ENCODE measurements at regions not wholly inside any gene's neighbourhood (a gene's known extent, or its start where the extent isn't known, plus 50 kb on each side); places are given as distances from the start of the nearest gene placed in this dataset.
"Not testable (repeated sequence)": the region's sequence is repeated elsewhere in the genome, so short reads cannot be mapped to it uniquely, and the experiment has no call there.

DNA sequence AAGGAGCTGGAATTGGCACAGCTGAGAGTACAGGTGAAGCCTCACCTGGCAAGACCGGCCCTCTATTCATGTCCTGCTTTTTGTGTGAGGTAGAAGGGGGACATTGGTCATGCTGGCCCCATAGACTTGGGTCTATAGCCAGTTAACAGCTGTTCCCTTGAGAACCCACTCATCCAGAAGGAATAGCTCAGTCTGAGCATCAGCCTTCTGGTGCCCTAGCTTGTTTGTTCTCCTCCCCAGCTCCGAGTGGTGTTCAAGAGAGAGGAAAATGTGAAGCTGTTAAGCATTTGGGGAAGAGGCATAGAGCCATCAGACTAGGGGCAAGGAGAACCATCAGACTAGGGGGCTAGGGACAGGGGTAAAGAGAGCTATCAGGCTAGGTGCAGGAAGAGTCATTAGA lies 290.9 kb downstream of the SIPA1L2 start:
- TF ChIP-seq, protein P1, sequence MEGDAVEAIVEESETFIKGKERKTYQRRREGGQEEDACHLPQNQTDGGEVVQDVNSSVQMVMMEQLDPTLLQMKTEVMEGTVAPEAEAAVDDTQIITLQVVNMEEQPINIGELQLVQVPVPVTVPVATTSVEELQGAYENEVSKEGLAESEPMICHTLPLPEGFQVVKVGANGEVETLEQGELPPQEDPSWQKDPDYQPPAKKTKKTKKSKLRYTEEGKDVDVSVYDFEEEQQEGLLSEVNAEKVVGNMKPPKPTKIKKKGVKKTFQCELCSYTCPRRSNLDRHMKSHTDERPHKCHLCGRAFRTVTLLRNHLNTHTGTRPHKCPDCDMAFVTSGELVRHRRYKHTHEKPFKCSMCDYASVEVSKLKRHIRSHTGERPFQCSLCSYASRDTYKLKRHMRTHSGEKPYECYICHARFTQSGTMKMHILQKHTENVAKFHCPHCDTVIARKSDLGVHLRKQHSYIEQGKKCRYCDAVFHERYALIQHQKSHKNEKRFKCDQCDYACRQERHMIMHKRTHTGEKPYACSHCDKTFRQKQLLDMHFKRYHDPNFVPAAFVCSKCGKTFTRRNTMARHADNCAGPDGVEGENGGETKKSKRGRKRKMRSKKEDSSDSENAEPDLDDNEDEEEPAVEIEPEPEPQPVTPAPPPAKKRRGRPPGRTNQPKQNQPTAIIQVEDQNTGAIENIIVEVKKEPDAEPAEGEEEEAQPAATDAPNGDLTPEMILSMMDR (IDR thresholded peaks at IDR 0.05; ENCODE audit: insufficient read depth, low read length, poor library complexity, severe bottlenecking): no peak
- 0 out of 2 replicates have a peak, but pooled peaks cover 1% of the 10 kb centered on the region for H3K27me3 ChIP-seq (replicated peaks; ENCODE audit: control insufficient read depth, insufficient read depth, low read length)
- no peaks in the 10 kb centered on the region for H3K36me3 ChIP-seq (ENCODE audit: control insufficient read depth, insufficient read depth, low read length)
- DNase-seq (ENCODE audit: extremely low read depth, insufficient read length): no peak
- H3K4me3 ChIP-seq (replicated peaks; ENCODE audit: low read depth, low read length): no peak overlapping the region

DNA sequence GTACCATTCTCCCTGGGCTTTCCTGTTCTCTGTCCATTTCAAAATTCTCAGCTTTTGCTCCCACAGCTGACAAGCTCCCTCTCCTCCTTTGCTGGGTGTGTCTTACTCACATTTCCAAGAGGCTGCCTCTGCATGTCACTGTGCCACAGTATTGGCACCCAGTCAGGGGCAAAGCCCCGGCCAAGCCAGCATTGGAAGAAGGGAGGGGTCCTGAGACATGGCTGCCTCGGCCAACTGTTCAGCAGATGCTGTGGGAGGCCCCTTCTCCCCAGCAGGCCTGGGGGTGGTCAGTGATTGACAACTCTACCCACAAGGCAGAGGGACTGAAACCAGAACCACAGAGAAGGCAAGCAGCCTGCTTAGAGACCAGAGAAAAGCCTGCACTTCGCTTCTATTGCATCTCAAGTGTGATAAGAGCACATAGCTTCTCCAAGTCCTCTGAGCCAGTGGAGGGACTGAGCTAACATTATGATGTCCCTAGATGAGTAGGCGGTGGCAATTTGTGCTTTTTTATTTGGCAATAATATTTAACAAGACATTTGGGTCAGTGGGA lies 294.1 kb downstream of the SIPA1L2 start:
- Histone ChIP-seq H3K4me3 (replicated peaks; ENCODE audit: low read depth, low read length) (no peak overlapping the region), H3K36me3 (ENCODE audit: control insufficient read depth, insufficient read depth, low read length) (no peaks in the 10 kb centered on the region), H3K27me3 (replicated peaks; ENCODE audit: control insufficient read depth, insufficient read depth, low read length) (0 out of 2 replicates have a peak, but pooled peaks cover 1% of the 10 kb centered on the region)
- DNase-seq (ENCODE audit: extremely low read depth, insufficient read length): no peak
- TF ChIP-seq, protein P1 (IDR thresholded peaks at IDR 0.05; ENCODE audit: insufficient read depth, low read length, poor library complexity, severe bottlenecking): no peak

DNA sequence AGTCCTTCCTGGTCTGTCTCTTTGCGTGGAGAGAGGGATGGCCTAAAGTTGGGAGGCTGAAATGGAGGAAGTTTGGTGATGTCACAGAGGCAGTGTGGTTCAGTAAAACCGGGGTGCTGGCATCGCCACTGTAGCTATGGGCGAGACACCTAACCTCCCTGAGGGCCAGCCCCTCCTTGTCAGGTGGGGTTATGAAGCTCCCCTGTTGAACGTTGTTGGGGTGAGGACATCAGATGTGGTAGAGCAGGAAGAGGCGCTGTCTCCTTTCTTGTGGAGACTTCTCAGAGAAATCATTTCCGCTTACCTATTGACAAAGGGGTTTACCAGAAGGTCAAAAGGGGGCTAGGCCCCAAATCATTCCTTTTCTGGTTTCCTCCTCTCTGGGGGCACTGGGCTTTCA lies 294.7 kb downstream of the SIPA1L2 start:
- H3K36me3 ChIP-seq (ENCODE audit: control insufficient read depth, insufficient read depth, low read length): no peaks in the 10 kb centered on the region
- H3K4me3 ChIP-seq (replicated peaks; ENCODE audit: low read depth, low read length): no peak overlapping the region
- H3K27me3 ChIP-seq (replicated peaks; ENCODE audit: control insufficient read depth, insufficient read depth, low read length): 0 out of 2 replicates have a peak, but pooled peaks cover 1% of the 10 kb centered on the region
- no peak for DNase-seq (ENCODE audit: extremely low read depth, insufficient read length)
- TF ChIP-seq, protein P1 (IDR thresholded peaks at IDR 0.05; ENCODE audit: insufficient read depth, low read length, poor library complexity, severe bottlenecking): no peak

DNA sequence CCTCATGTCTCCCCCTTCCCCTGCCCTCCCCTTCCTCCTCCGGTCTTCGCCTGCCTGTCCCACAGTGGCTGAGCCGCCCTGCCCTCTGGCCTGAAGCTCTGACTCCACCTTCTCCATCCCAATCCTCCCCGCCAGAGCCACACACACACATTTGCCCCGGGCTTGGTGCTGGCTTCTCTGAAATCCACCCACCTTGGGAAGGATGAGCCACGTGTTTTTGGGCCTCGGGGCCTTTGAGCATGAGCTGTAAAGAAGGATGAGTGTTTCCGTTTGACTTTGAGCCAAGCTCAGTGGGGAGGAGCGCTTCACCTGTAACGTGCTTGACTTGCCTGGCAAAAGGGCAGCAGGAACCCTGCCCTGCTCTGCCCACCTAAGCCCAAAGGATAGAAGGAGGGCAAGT lies 295.1 kb downstream of the SIPA1L2 start:
- TF ChIP-seq, protein P1 (IDR thresholded peaks at IDR 0.05; ENCODE audit: insufficient read depth, low read length, poor library complexity, severe bottlenecking): no peak
- 0 out of 2 replicates have a peak, but pooled peaks cover 1% of the 10 kb centered on the region for H3K27me3 ChIP-seq (replicated peaks; ENCODE audit: control insufficient read depth, insufficient read depth, low read length)
- no peak overlapping the region for H3K4me3 ChIP-seq (replicated peaks; ENCODE audit: low read depth, low read length)
- H3K36me3 ChIP-seq (ENCODE audit: control insufficient read depth, insufficient read depth, low read length): no peaks in the 10 kb centered on the region
- DNase-seq (ENCODE audit: extremely low read depth, insufficient read length): no peak

DNA sequence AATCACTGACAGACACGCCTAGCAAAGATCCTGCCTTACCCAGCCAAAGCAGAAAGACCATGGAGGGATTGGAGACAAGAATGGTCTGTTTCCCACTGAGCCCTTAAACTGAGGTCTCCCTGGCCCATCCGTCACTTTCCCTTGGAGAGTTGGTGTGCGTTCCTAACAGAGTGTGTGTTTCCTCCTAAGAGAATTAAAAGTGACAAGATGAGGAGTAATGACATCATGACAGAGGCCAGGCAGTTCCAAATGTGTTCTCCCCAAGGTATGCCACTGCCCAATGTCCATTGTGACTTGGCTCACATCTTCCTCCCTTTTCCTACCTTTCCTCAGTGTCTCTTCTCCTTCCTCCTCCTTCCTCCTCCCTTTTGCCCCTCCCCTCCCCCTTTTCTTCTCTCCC lies 295.7 kb downstream of the SIPA1L2 start:
- H3K4me3 ChIP-seq (replicated peaks; ENCODE audit: low read depth, low read length): no peak overlapping the region
- H3K36me3 ChIP-seq (ENCODE audit: control insufficient read depth, insufficient read depth, low read length): no peaks in the 10 kb centered on the region
- no peak for DNase-seq (ENCODE audit: extremely low read depth, insufficient read length)
- TF ChIP-seq, protein P1 (IDR thresholded peaks at IDR 0.05; ENCODE audit: insufficient read depth, low read length, poor library complexity, severe bottlenecking): no peak
- H3K27me3 ChIP-seq (replicated peaks; ENCODE audit: control insufficient read depth, insufficient read depth, low read length): 0 out of 2 replicates have a peak, but pooled peaks cover 1% of the 10 kb centered on the region

DNA sequence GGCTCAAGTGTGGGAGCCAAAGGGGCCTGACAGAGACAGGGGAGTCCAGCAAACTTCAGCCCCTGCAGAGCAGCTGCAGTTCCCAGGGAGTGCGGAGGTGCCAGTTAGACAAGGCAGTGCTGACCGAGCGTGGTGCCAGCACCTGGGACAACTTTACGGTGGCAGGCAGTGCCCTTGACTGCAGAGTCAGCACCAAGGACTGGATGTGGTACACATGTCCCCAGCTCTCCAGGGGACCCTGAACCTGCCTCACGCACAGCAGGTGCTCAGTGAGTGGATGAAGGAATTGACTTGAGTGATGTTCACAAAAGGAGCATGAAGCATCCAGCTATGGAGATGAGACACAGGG lies 296.5 kb downstream of the SIPA1L2 start:
- no peak for DNase-seq (ENCODE audit: extremely low read depth, insufficient read length)
- TF ChIP-seq, protein P1 (IDR thresholded peaks at IDR 0.05; ENCODE audit: insufficient read depth, low read length, poor library complexity, severe bottlenecking): no peak
- Histone ChIP-seq H3K36me3 (ENCODE audit: control insufficient read depth, insufficient read depth, low read length) (no peaks in the 10 kb centered on the region), H3K27me3 (replicated peaks; ENCODE audit: control insufficient read depth, insufficient read depth, low read length) (0 out of 2 replicates have a peak, but pooled peaks cover 1% of the 10 kb centered on the region), H3K4me3 (replicated peaks; ENCODE audit: low read depth, low read length) (no peak overlapping the region)

DNA sequence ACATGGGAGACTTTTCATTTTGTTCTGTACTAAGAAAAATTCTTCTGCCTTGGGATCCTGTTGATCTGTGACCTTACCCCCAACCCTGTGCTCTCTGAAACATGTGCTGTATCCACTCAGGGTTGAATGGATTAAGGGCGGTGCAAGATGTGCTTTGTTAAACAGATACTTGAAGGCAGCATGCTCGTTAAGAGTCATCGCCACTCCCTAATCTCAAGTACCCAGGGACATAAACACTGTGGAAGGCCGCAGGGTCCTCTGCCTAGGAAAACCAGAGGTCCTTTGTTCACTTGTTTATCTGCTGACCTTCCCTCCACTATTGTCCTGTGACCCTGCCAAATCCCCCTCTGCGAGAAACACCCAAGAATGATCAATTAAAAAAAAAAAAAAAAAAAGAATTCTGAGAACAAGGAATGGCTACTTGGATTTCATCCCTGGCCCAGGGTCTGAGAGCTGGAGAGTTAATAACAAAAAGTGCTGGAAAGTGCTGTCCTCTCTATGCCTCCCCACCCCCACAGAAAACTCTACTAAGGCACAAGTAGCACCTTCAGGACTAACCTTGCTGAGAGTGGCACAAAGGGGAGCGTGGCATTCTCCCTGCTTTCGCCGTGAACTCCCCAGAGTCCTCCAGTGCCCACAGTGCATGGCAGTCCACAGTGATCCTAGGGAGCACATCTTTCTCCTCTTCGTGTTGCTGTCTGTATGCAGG lies 297.1 kb downstream of the SIPA1L2 start:
- not testable (repeated sequence) for H3K36me3 ChIP-seq (ENCODE audit: control insufficient read depth, insufficient read depth, low read length); DNase-seq (ENCODE audit: extremely low read depth, insufficient read length); H3K4me3 ChIP-seq (replicated peaks; ENCODE audit: low read depth, low read length); H3K27me3 ChIP-seq (replicated peaks; ENCODE audit: control insufficient read depth, insufficient read depth, low read length)

Data from GM06990 (cell line).